HepG2 (cell line): ENCODE measurements at regions not wholly inside any gene's neighbourhood (a gene's known extent, or its start where the extent isn't known, plus 50 kb on each side); places are given as distances from the start of the nearest gene placed in this dataset.
A peak's percentile ranks its signal among the peaks of the same experiment; 100 is the strongest.

Experiments
- GABPA ChIP-seq, 2 experiments: IDR thresholded peaks; 2 replicates each; pipeline ENCODE4 v1.6.1; 2011 to 2016; ENCODE audit warnings: low read depth in 2 of 2, low read length in 1 of 2, missing biosample characterization in 1 of 2, missing genetic modification characterization in 1 of 2
- GABPB1 ChIP-seq: IDR thresholded peaks from 2 replicates; pipeline ENCODE4 v1.6.1; 2016; ENCODE audit warnings: mild to moderate bottlenecking, missing genetic modification reagents, moderate library complexity, missing compliant biosample characterization
- HMG20B ChIP-seq: conservative IDR thresholded peaks from 2 replicates; pipeline ENCODE4 v1.6.1; 2016; ENCODE audit warnings: missing genetic modification reagents, missing compliant biosample characterization
- NFIB ChIP-seq: sonication (generic); formaldehyde crosslinking; IDR thresholded peaks from 2 replicates; pipeline ENCODE4 v1.9.0; 2021; ENCODE audit warnings: missing genetic modification reagents, mild to moderate bottlenecking, borderline replicate concordance
- PAX8 ChIP-seq: sonication (generic); formaldehyde crosslinking; IDR thresholded peaks from 2 replicates; pipeline ENCODE4 v1.8.0; 2022; ENCODE audit warnings: mild to moderate bottlenecking, missing genetic modification reagents, borderline replicate concordance
- TMF1 ChIP-seq: sonication (generic); formaldehyde crosslinking; IDR thresholded peaks from 2 replicates; pipeline ENCODE4 v1.8.1; 2022; ENCODE audit warnings: low read depth, missing genetic modification reagents
- ZFX ChIP-seq: sonication (generic); formaldehyde crosslinking; IDR thresholded peaks from 2 replicates; pipeline ENCODE4 v1.4.0; 2020; ENCODE audit warnings: mild to moderate bottlenecking, low read depth, missing genetic modification reagents, moderate library complexity
- TF ChIP-seq, protein P1 (sequence below): sonication (generic); formaldehyde crosslinking; IDR thresholded peaks from 2 replicates; pipeline ENCODE4 v1.4.0; 2020; ENCODE audit warnings: missing genetic modification reagents, borderline replicate concordance
- TF ChIP-seq, protein P2 (sequence below): sonication (generic); formaldehyde crosslinking; conservative IDR thresholded peaks from 2 replicates; pipeline ENCODE4 v1.8.0; 2022; ENCODE audit warnings: low read depth, missing genetic modification reagents
- TF ChIP-seq, protein P3 (sequence below): sonication (generic); formaldehyde crosslinking; IDR thresholded peaks from 2 replicates; pipeline ENCODE4 v1.4.0; 2020; ENCODE audit warnings: mild to moderate bottlenecking, missing genetic modification reagents
- TF ChIP-seq, protein P4 (sequence below), 2 experiments: sonication (generic) in 1 of 2; formaldehyde crosslinking in 1 of 2; IDR thresholded peaks; 2 replicates each; pipeline versions ENCODE4 v1.5.1 to v1.6.1; 2011 to 2020; ENCODE audit warnings: borderline replicate concordance in 1 of 2, low read depth in 1 of 2, low read length in 1 of 2, mild to moderate bottlenecking in 1 of 2, missing genetic modification reagents in 1 of 2, moderate library complexity in 1 of 2

DNA sequence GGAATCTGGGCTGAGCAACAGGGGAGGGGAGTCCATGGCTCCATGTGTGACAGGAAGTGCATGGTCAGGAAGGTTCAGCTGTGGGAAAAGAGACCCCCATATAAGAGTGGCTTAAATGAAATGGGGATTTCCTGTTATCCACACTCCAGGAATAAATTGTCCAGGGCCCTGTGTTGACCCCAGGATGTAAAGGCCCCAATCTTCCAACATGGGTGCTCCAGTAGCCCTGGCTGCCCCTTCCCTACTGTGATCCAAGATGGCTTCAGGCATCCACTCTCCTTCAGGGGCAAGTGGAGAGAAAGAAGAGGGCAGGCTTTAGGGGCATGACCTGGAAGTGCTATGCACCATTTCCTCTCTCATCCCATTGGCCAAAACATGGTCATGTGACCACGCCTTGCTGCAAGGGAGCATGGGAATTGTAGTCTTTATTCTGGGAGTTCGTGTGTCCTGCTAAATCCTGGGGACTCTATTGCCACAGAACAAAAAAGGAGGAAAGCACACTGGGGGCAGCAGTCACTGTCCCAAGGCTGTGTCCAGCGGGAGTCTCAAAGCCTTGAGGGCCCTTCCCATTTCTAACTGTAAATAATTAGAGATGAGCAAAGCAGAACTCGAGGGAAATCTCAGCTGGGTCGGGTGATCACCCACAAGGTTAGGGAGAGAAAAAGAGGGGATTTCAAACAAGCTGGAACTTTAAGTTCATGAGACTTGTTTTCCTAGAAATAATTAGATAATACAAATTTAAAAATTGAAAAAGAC is 289.2 kb downstream of the ADGRD1 start (continued):
- TF ChIP-seq, protein P1, sequence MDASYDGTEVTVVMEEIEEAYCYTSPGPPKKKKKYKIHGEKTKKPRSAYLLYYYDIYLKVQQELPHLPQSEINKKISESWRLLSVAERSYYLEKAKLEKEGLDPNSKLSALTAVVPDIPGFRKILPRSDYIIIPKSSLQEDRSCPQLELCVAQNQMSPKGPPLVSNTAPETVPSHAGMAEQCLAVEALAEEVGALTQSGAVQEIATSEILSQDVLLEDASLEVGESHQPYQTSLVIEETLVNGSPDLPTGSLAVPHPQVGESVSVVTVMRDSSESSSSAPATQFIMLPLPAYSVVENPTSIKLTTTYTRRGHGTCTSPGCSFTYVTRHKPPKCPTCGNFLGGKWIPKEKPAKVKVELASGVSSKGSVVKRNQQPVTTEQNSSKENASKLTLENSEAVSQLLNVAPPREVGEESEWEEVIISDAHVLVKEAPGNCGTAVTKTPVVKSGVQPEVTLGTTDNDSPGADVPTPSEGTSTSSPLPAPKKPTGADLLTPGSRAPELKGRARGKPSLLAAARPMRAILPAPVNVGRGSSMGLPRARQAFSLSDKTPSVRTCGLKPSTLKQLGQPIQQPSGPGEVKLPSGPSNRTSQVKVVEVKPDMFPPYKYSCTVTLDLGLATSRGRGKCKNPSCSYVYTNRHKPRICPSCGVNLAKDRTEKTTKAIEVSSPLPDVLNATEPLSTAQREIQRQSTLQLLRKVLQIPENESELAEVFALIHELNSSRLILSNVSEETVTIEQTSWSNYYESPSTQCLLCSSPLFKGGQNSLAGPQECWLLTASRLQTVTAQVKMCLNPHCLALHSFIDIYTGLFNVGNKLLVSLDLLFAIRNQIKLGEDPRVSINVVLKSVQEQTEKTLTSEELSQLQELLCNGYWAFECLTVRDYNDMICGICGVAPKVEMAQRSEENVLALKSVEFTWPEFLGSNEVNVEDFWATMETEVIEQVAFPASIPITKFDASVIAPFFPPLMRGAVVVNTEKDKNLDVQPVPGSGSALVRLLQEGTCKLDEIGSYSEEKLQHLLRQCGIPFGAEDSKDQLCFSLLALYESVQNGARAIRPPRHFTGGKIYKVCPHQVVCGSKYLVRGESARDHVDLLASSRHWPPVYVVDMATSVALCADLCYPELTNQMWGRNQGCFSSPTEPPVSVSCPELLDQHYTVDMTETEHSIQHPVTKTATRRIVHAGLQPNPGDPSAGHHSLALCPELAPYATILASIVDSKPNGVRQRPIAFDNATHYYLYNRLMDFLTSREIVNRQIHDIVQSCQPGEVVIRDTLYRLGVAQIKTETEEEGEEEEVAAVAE (CRISPR knock-in tag) = no peak
- TF ChIP-seq, protein P2, sequence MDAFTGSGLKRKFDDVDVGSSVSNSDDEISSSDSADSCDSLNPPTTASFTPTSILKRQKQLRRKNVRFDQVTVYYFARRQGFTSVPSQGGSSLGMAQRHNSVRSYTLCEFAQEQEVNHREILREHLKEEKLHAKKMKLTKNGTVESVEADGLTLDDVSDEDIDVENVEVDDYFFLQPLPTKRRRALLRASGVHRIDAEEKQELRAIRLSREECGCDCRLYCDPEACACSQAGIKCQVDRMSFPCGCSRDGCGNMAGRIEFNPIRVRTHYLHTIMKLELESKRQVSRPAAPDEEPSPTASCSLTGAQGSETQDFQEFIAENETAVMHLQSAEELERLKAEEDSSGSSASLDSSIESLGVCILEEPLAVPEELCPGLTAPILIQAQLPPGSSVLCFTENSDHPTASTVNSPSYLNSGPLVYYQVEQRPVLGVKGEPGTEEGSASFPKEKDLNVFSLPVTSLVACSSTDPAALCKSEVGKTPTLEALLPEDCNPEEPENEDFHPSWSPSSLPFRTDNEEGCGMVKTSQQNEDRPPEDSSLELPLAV (CRISPR knock-in tag) = no peak
- TF ChIP-seq, protein P3, sequence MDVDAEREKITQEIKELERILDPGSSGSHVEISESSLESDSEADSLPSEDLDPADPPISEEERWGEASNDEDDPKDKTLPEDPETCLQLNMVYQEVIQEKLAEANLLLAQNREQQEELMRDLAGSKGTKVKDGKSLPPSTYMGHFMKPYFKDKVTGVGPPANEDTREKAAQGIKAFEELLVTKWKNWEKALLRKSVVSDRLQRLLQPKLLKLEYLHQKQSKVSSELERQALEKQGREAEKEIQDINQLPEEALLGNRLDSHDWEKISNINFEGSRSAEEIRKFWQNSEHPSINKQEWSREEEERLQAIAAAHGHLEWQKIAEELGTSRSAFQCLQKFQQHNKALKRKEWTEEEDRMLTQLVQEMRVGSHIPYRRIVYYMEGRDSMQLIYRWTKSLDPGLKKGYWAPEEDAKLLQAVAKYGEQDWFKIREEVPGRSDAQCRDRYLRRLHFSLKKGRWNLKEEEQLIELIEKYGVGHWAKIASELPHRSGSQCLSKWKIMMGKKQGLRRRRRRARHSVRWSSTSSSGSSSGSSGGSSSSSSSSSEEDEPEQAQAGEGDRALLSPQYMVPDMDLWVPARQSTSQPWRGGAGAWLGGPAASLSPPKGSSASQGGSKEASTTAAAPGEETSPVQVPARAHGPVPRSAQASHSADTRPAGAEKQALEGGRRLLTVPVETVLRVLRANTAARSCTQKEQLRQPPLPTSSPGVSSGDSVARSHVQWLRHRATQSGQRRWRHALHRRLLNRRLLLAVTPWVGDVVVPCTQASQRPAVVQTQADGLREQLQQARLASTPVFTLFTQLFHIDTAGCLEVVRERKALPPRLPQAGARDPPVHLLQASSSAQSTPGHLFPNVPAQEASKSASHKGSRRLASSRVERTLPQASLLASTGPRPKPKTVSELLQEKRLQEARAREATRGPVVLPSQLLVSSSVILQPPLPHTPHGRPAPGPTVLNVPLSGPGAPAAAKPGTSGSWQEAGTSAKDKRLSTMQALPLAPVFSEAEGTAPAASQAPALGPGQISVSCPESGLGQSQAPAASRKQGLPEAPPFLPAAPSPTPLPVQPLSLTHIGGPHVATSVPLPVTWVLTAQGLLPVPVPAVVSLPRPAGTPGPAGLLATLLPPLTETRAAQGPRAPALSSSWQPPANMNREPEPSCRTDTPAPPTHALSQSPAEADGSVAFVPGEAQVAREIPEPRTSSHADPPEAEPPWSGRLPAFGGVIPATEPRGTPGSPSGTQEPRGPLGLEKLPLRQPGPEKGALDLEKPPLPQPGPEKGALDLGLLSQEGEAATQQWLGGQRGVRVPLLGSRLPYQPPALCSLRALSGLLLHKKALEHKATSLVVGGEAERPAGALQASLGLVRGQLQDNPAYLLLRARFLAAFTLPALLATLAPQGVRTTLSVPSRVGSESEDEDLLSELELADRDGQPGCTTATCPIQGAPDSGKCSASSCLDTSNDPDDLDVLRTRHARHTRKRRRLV (CRISPR knock-in tag) = no peak
- TF ChIP-seq GABPB1 (CRISPR knock-in tag) (peak; percentile 13; the same call in 1 of the 2 replicates), HMG20B (CRISPR knock-in tag) (no peak), NFIB (CRISPR knock-in tag) (no peak), PAX8 (CRISPR knock-in tag) (no peak), TMF1 (CRISPR knock-in tag) (no peak), GABPA (IDR thresholded peaks at IDR 0.05; ENCODE audit: low read depth, low read length) (peak; percentile 51), GABPA (CRISPR knock-in tag; IDR thresholded peaks at IDR 0.05; ENCODE audit: low read depth) (peak; percentile 67), ZFX (CRISPR knock-in tag) (no peak)
- TF ChIP-seq, protein P4, sequence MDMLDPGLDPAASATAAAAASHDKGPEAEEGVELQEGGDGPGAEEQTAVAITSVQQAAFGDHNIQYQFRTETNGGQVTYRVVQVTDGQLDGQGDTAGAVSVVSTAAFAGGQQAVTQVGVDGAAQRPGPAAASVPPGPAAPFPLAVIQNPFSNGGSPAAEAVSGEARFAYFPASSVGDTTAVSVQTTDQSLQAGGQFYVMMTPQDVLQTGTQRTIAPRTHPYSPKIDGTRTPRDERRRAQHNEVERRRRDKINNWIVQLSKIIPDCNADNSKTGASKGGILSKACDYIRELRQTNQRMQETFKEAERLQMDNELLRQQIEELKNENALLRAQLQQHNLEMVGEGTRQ (IDR thresholded peaks at IDR 0.05; ENCODE audit: low read depth, low read length) = peak; percentile 29; the same call in 1 of the 2 replicates
- TF ChIP-seq, protein P4 (CRISPR knock-in tag; IDR thresholded peaks at IDR 0.05; ENCODE audit: borderline replicate concordance) = no peak
